MM.1S (cell line): ENCODE measurements at regions not wholly inside any gene's neighbourhood (a gene's known extent, or its start where the extent isn't known, plus 50 kb on each side); places are given as distances from the start of the nearest gene placed in this dataset.

Source experiments
- DNase-seq: peaks from one replicate; pipeline ENCODE4 v3.0.0-alpha.2; 2015
- H2AFZ ChIP-seq: fragments of 300-600 bp; sonication (generic); 2 replicates; pipeline ENCODE4 v1.6.0; 2016; ENCODE audit warnings: antibody characterized with exemption, low read length
- H3F3A ChIP-seq: fragments of 300-600 bp; sonication (generic); 2 replicates; pipeline ENCODE4 v1.6.1; 2016; ENCODE audit warnings: mild to moderate bottlenecking, antibody characterized with exemption, low read length, moderate library complexity, mixed read lengths; ENCODE audit not compliant: insufficient read depth
- H3K27ac ChIP-seq: fragments of 300-600 bp; sonication (generic); 2 replicates; pipeline ENCODE4 v1.5.1; 2016; ENCODE audit warnings: mild to moderate bottlenecking, low read length
- H3K27me3 ChIP-seq: fragments of 300-600 bp; sonication (generic); replicated peaks from 2 replicates; pipeline ENCODE4 v1.6.0; 2016; ENCODE audit warnings: low read length; ENCODE audit not compliant: insufficient read depth
- H3K36me3 ChIP-seq: fragments of 300-600 bp; sonication (generic); replicated peaks from 2 replicates; pipeline ENCODE4 v1.6.1; 2016; ENCODE audit warnings: mild to moderate bottlenecking, low read length, mixed read lengths; ENCODE audit not compliant: insufficient read depth
- H3K4me1 ChIP-seq: fragments of 300-600 bp; sonication (generic); 2 replicates; pipeline ENCODE4 v1.6.1; 2016; ENCODE audit warnings: low read length, mixed read lengths
- H3K4me2 ChIP-seq: fragments of 300-600 bp; sonication (generic); 2 replicates; pipeline ENCODE4 v1.6.0; 2016; ENCODE audit warnings: low read depth, low read length
- H3K4me3 ChIP-seq: fragments of 300-600 bp; sonication (generic); 2 replicates; pipeline ENCODE4 v1.5.1; 2016; ENCODE audit warnings: low read length, mixed read lengths
- H3K79me2 ChIP-seq: fragments of 300-600 bp; sonication (generic); 2 replicates; pipeline ENCODE4 v1.6.1; 2016; ENCODE audit warnings: mixed run types, low read length, mixed read lengths
- H3K9ac ChIP-seq: fragments of 300-600 bp; sonication (generic); 2 replicates; pipeline ENCODE4 v1.6.1; 2016; ENCODE audit warnings: low read length, mixed read lengths
- H3K9me2 ChIP-seq: fragments of 300-600 bp; sonication (generic); replicated peaks from 2 replicates; pipeline ENCODE4 v1.6.1; 2016; ENCODE audit warnings: mild to moderate bottlenecking, low read length, mixed read lengths; ENCODE audit not compliant: insufficient read depth
- H3K9me3 ChIP-seq: fragments of 300-600 bp; sonication (generic); replicated peaks from 2 replicates; pipeline ENCODE4 v1.6.1; 2016; ENCODE audit warnings: mild to moderate bottlenecking, low read length, mixed read lengths; ENCODE audit not compliant: insufficient read depth
- H4K20me1 ChIP-seq: fragments of 300-600 bp; sonication (generic); 2 replicates; pipeline ENCODE4 v1.6.1; 2016; ENCODE audit warnings: mild to moderate bottlenecking, low read length, moderate library complexity, mixed read lengths; ENCODE audit not compliant: insufficient read depth
- EZH2 ChIP-seq: fragments of 300-600 bp; sonication (generic); optimal IDR thresholded peaks from 2 replicates; pipeline ENCODE3; 2017; ENCODE audit warnings: low read depth, mild to moderate bottlenecking, antibody characterized with exemption, low read length, mixed read lengths
- EZH2phosphoT487 ChIP-seq: fragments of 300-600 bp; sonication (generic); IDR thresholded peaks from 2 replicates; pipeline ENCODE4 v1.6.1; 2018; ENCODE audit warnings: antibody characterized with exemption, low read length
- TF ChIP-seq, protein P1 (sequence below): fragments of 300-600 bp; sonication (generic); IDR thresholded peaks from 2 replicates; pipeline ENCODE4 v1.5.1; 2016; ENCODE audit warnings: antibody characterized with exemption, low read length, mixed read lengths

DNA sequence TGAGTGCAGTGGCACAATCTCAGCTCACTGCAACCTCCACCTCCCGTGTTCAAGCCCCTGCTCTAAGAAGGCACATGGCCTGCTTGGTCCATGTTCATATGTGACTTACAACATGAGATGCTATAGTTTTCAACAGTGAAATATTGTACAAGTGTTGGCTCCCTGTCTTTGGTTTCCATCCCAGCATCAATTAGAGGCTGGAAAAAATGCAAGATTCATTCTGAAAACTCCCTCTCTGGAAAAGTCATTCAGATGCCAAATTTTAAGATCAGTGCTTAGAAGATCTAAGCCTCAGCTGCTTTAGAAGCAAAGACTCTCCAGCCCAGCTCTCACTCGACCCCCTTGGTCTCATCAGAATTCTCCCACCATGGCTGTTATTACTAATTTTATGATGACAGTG lies 398.9 kb downstream of the KIF16B start:
- Histone ChIP-seq H3K9me2 (no peaks in the 10 kb centered on the region), H3K9ac (no peak overlapping the region), H3K4me1 (no peaks in the 10 kb centered on the region), H3K79me2 (no peaks in the 10 kb centered on the region), H3K27me3 (no peaks in the 10 kb centered on the region), H3K36me3 (no peaks in the 10 kb centered on the region), H3K9me3 (no peaks in the 10 kb centered on the region), H2AFZ (no peak overlapping the region), H3F3A (no peaks in the 10 kb centered on the region), H3K27ac (no peak overlapping the region), H4K20me1 (no peaks in the 10 kb centered on the region), H3K4me3 (no peak overlapping the region), H3K4me2 (no peak overlapping the region)
- TF ChIP-seq, protein P1, sequence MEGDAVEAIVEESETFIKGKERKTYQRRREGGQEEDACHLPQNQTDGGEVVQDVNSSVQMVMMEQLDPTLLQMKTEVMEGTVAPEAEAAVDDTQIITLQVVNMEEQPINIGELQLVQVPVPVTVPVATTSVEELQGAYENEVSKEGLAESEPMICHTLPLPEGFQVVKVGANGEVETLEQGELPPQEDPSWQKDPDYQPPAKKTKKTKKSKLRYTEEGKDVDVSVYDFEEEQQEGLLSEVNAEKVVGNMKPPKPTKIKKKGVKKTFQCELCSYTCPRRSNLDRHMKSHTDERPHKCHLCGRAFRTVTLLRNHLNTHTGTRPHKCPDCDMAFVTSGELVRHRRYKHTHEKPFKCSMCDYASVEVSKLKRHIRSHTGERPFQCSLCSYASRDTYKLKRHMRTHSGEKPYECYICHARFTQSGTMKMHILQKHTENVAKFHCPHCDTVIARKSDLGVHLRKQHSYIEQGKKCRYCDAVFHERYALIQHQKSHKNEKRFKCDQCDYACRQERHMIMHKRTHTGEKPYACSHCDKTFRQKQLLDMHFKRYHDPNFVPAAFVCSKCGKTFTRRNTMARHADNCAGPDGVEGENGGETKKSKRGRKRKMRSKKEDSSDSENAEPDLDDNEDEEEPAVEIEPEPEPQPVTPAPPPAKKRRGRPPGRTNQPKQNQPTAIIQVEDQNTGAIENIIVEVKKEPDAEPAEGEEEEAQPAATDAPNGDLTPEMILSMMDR: no peak
- TF ChIP-seq EZH2phosphoT487 (no peak), EZH2 (no peak)
- no peak for DNase-seq

- no peaks in the 10 kb centered on the region for H3K79me2 ChIP-seq
- no peaks in the 10 kb centered on the region for H3K9me3 ChIP-seq
- no peak for DNase-seq
- H3K4me3 ChIP-seq: no peak overlapping the region
- TF ChIP-seq, protein P1: no peak
- TF ChIP-seq EZH2 (no peak), EZH2phosphoT487 (no peak)
- no peaks in the 10 kb centered on the region for H3K36me3 ChIP-seq
- no peaks in the 10 kb centered on the region for H3K9me2 ChIP-seq
- H3K4me1 ChIP-seq: no peaks in the 10 kb centered on the region
- no peaks in the 10 kb centered on the region for H3K27me3 ChIP-seq
- no peak overlapping the region for H3K9ac ChIP-seq
- H4K20me1 ChIP-seq: no peaks in the 10 kb centered on the region
- no peak overlapping the region for H2AFZ ChIP-seq
- H3F3A ChIP-seq: no peaks in the 10 kb centered on the region
- no peak overlapping the region for H3K4me2 ChIP-seq
- no peak overlapping the region for H3K27ac ChIP-seq
These were observed 400.2 kb downstream of the KIF16B start for GRCh38 chr20:16173044-16173443.

GRCh38 chr20:16171180-16171579 lies 402.1 kb downstream of the KIF16B start:
- no peaks in the 10 kb centered on the region for H3K4me1 ChIP-seq
- no peak overlapping the region for H2AFZ ChIP-seq
- no peaks in the 10 kb centered on the region for H3K9me3 ChIP-seq
- H4K20me1 ChIP-seq: no peaks in the 10 kb centered on the region
- H3K79me2 ChIP-seq: no peaks in the 10 kb centered on the region
- H3K9me2 ChIP-seq: no peaks in the 10 kb centered on the region
- H3K4me2 ChIP-seq: no peak overlapping the region
- H3K36me3 ChIP-seq: no peaks in the 10 kb centered on the region
- H3K27me3 ChIP-seq: no peaks in the 10 kb centered on the region
- DNase-seq: no peak
- no peak overlapping the region for H3K4me3 ChIP-seq
- no peak overlapping the region for H3K9ac ChIP-seq
- no peaks in the 10 kb centered on the region for H3F3A ChIP-seq
- H3K27ac ChIP-seq: no peak overlapping the region
- TF ChIP-seq EZH2phosphoT487: no peak
- TF ChIP-seq EZH2: no peak
- TF ChIP-seq, protein P1: no peak
